HL-60 (cell line): ENCODE measurements at regions not wholly inside any gene's neighbourhood (a gene's known extent, or its start where the extent isn't known, plus 50 kb on each side); places are given as distances from the start of the nearest gene placed in this dataset.

Experiments
- DNase-seq, 2 experiments: peaks; one replicate each; pipeline ENCODE4 v3.0.0-alpha.2; 2010 to 2020; ENCODE audit warnings: low read depth in 1 of 2, low spot score in 1 of 2
- H3K27ac ChIP-seq: fragments of 250-450 bp; sonication (Bioruptor Pico); replicated peaks from 2 replicates; pipeline ENCODE4 v1.5.1; 2020; ENCODE audit warnings: mild to moderate bottlenecking, moderate library complexity
- H3K27me3 ChIP-seq: fragments of 250-450 bp; sonication (Bioruptor Pico); 2 replicates; pipeline ENCODE4 v1.5.1; 2021; ENCODE audit warnings: mild to moderate bottlenecking, moderate library complexity; ENCODE audit not compliant: insufficient read depth, poor library complexity, severe bottlenecking
- H3K4me3 ChIP-seq: replicated peaks from 2 replicates; pipeline ENCODE4 v1.5.1; 2011; ENCODE audit warnings: mild to moderate bottlenecking, control low read depth, low read length; ENCODE audit not compliant: insufficient read depth
- CTCF ChIP-seq: IDR thresholded peaks from one replicate; pipeline ENCODE4 v1.5.1; 2011; ENCODE audit warnings: low read length, control low read depth, inconsistent platforms; ENCODE audit not compliant: insufficient read depth
- GABPA ChIP-seq: IDR thresholded peaks from 2 replicates; pipeline ENCODE4 v1.6.1; 2012; ENCODE audit warnings: low read depth
- POLR2AphosphoS5 ChIP-seq: IDR thresholded peaks from 2 replicates; pipeline ENCODE4 v1.6.1; 2012; ENCODE audit warnings: low read depth
- REST ChIP-seq: IDR thresholded peaks from 2 replicates; pipeline ENCODE4 v1.6.1; 2012; ENCODE audit warnings: low read depth; ENCODE audit not compliant: insufficient replicate concordance
- SPI1 ChIP-seq: IDR thresholded peaks from 2 replicates; pipeline ENCODE4 v1.6.1; 2012; ENCODE audit warnings: low read depth, mild to moderate bottlenecking, borderline replicate concordance

GRCh38 chr7:125383324-125383723 lies 453.7 kb upstream of the POT1 start:
- Histone ChIP-seq H3K27ac (no peak overlapping the region), H3K27me3 (no peaks in the 10 kb centered on the region), H3K4me3 (no peak overlapping the region)
- DNase-seq: no peak
- TF ChIP-seq REST: no peak
- TF ChIP-seq GABPA: no peak
- TF ChIP-seq CTCF: no peak
- no peak for TF ChIP-seq SPI1
- TF ChIP-seq POLR2AphosphoS5: no peak

GRCh38 chr7:125382401-125382800 lies 452.8 kb upstream of the POT1 start:
- Histone ChIP-seq H3K27ac (no peak overlapping the region), H3K27me3 (no peaks in the 10 kb centered on the region), H3K4me3 (no peak overlapping the region)
- no peak for TF ChIP-seq CTCF
- no peak for TF ChIP-seq SPI1
- TF ChIP-seq GABPA: no peak
- no peak for TF ChIP-seq REST
- no peak for TF ChIP-seq POLR2AphosphoS5
- DNase-seq: no peak

- TF ChIP-seq CTCF (no peak), REST (no peak), POLR2AphosphoS5 (no peak), GABPA (no peak), SPI1 (no peak)
- no peaks in the 10 kb centered on the region for H3K27me3 ChIP-seq
- H3K27ac ChIP-seq: no peak overlapping the region
- no peak overlapping the region for H3K4me3 ChIP-seq
- no peak for DNase-seq
Observed at GRCh38 chr7:125375942-125376341, 446.3 kb upstream of the POT1 start.
